ENCODE measurements at regions not wholly inside any gene's neighbourhood (a gene's known extent, or its start where the extent isn't known, plus 50 kb on each side); places are given as distances from the start of the nearest gene placed in this dataset.

DNA sequence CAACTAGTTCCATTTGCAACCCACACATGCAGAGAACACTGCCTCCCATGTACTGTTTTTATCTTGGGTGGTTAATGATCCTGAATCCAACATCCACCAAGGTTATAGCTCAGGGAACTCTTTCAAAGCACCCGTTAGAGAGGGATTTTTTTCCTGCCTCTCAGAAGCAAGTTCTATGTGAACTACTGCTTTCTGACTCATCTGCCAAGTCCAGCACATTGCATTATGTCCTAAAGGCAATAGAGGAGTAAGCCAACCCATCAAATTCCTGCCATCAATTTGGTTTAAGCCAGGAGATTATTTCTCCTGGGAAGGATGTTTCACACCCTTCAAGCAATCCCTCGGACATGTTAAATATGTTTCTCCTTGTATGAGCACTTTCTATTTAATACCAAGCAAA is 334.5 kb downstream of the GASK1B start:
- TF ChIP-seq FOXP2 (optimal IDR thresholded peaks at IDR 0.05; ENCODE audit: control extremely low read depth, extremely low read length, insufficient read depth): no peak
- no peak for TF ChIP-seq EZH2 (IDR thresholded peaks at IDR 0.05)
- TF ChIP-seq POLR2AphosphoS5 (IDR thresholded peaks at IDR 0.05; ENCODE audit: borderline replicate concordance, low read depth, low read length): no peak
- Histone ChIP-seq H3K9me3 (ENCODE audit: low read depth, low read length) (no peaks in the 10 kb centered on the region), H3K9ac (ENCODE audit: insufficient read length) (no peak overlapping the region), H3K4me3 (no peak overlapping the region), H3K36me3 (ENCODE audit: insufficient read depth, low read length) (no peaks in the 10 kb centered on the region), H3K27ac (no peak overlapping the region)
- no peak for DNase-seq (ENCODE audit: low read depth, low spot score)

- H3K27ac ChIP-seq: no peak overlapping the region
- H3K9me3 ChIP-seq (ENCODE audit: low read depth, low read length): no peaks in the 10 kb centered on the region
- DNase-seq (ENCODE audit: low read depth, low spot score): no peak
Measured at GRCh38 chr4:157837071-157837703, 335.6 kb downstream of the GASK1B start.

GRCh38 chr4:157832596-157832995 is 340.2 kb downstream of the GASK1B start:
- Histone ChIP-seq H3K9me3 (ENCODE audit: low read depth, low read length) (no peaks in the 10 kb centered on the region), H3K36me3 (ENCODE audit: insufficient read depth, low read length) (no peaks in the 10 kb centered on the region), H3K27ac (no peak overlapping the region), H3K4me3 (no peak overlapping the region), H3K9ac (ENCODE audit: insufficient read length) (no peak overlapping the region)
- TF ChIP-seq POLR2AphosphoS5 (IDR thresholded peaks at IDR 0.05; ENCODE audit: borderline replicate concordance, low read depth, low read length): no peak
- no peak for TF ChIP-seq EZH2 (IDR thresholded peaks at IDR 0.05)
- TF ChIP-seq FOXP2 (optimal IDR thresholded peaks at IDR 0.05; ENCODE audit: control extremely low read depth, extremely low read length, insufficient read depth): no peak
- no peak for DNase-seq (ENCODE audit: low read depth, low spot score)

More at GRCh38 chr4:157837071-157837703, 335.6 kb downstream of the GASK1B start:
- Histone ChIP-seq H3K9ac (ENCODE audit: insufficient read length) (no peak overlapping the region), H3K36me3 (ENCODE audit: insufficient read depth, low read length) (no peaks in the 10 kb centered on the region), H3K4me3 (no peak overlapping the region)
- TF ChIP-seq FOXP2 (optimal IDR thresholded peaks at IDR 0.05; ENCODE audit: control extremely low read depth, extremely low read length, insufficient read depth) (no peak), EZH2 (IDR thresholded peaks at IDR 0.05) (no peak), POLR2AphosphoS5 (IDR thresholded peaks at IDR 0.05; ENCODE audit: borderline replicate concordance, low read depth, low read length) (no peak)

GRCh38 chr4:157824021-157824420 is 348.8 kb downstream of the GASK1B start:
- no peak overlapping the region for H3K4me3 ChIP-seq
- H3K9ac ChIP-seq (ENCODE audit: insufficient read length): no peak overlapping the region
- no peak for DNase-seq (ENCODE audit: low read depth, low spot score)
- no peak overlapping the region for H3K27ac ChIP-seq
- H3K36me3 ChIP-seq (ENCODE audit: insufficient read depth, low read length): no peaks in the 10 kb centered on the region
- TF ChIP-seq EZH2 (IDR thresholded peaks at IDR 0.05) (no peak), FOXP2 (optimal IDR thresholded peaks at IDR 0.05; ENCODE audit: control extremely low read depth, extremely low read length, insufficient read depth) (no peak), POLR2AphosphoS5 (IDR thresholded peaks at IDR 0.05; ENCODE audit: borderline replicate concordance, low read depth, low read length) (no peak)
- H3K9me3 ChIP-seq (ENCODE audit: low read depth, low read length): no peaks in the 10 kb centered on the region

GRCh38 chr4:157821814-157822213 is 351.0 kb downstream of the GASK1B start:
- Histone ChIP-seq H3K9ac (ENCODE audit: insufficient read length) (no peak overlapping the region), H3K4me3 (no peak overlapping the region), H3K9me3 (ENCODE audit: low read depth, low read length) (no peaks in the 10 kb centered on the region), H3K27ac (no peak overlapping the region), H3K36me3 (ENCODE audit: insufficient read depth, low read length) (no peaks in the 10 kb centered on the region)
- no peak for TF ChIP-seq EZH2 (IDR thresholded peaks at IDR 0.05)
- no peak for TF ChIP-seq FOXP2 (optimal IDR thresholded peaks at IDR 0.05; ENCODE audit: control extremely low read depth, extremely low read length, insufficient read depth)
- TF ChIP-seq POLR2AphosphoS5 (IDR thresholded peaks at IDR 0.05; ENCODE audit: borderline replicate concordance, low read depth, low read length): no peak
- DNase-seq (ENCODE audit: low read depth, low spot score): no peak

- Histone ChIP-seq H3K27ac (no peak overlapping the region), H3K9me3 (ENCODE audit: low read depth, low read length) (no peaks in the 10 kb centered on the region), H3K4me3 (no peak overlapping the region), H3K9ac (ENCODE audit: insufficient read length) (no peak overlapping the region), H3K36me3 (ENCODE audit: insufficient read depth, low read length) (no peaks in the 10 kb centered on the region)
- TF ChIP-seq FOXP2 (optimal IDR thresholded peaks at IDR 0.05; ENCODE audit: control extremely low read depth, extremely low read length, insufficient read depth) (no peak), POLR2AphosphoS5 (IDR thresholded peaks at IDR 0.05; ENCODE audit: borderline replicate concordance, low read depth, low read length) (no peak), EZH2 (IDR thresholded peaks at IDR 0.05) (no peak)
- no peak for DNase-seq (ENCODE audit: low read depth, low spot score)
Measured at GRCh38 chr4:157819693-157820464, 352.9 kb downstream of the GASK1B start.

GRCh38 chr4:157818946-157819692 is 353.7 kb downstream of the GASK1B start:
- DNase-seq (ENCODE audit: low read depth, low spot score): no peak
- H3K27ac ChIP-seq: no peak overlapping the region
- H3K9ac ChIP-seq (ENCODE audit: insufficient read length): no peak overlapping the region
- no peaks in the 10 kb centered on the region for H3K36me3 ChIP-seq (ENCODE audit: insufficient read depth, low read length)
- no peak overlapping the region for H3K4me3 ChIP-seq
- no peaks in the 10 kb centered on the region for H3K9me3 ChIP-seq (ENCODE audit: low read depth, low read length)
- TF ChIP-seq EZH2 (IDR thresholded peaks at IDR 0.05) (no peak), POLR2AphosphoS5 (IDR thresholded peaks at IDR 0.05; ENCODE audit: borderline replicate concordance, low read depth, low read length) (no peak), FOXP2 (optimal IDR thresholded peaks at IDR 0.05; ENCODE audit: control extremely low read depth, extremely low read length, insufficient read depth) (no peak)

DNA sequence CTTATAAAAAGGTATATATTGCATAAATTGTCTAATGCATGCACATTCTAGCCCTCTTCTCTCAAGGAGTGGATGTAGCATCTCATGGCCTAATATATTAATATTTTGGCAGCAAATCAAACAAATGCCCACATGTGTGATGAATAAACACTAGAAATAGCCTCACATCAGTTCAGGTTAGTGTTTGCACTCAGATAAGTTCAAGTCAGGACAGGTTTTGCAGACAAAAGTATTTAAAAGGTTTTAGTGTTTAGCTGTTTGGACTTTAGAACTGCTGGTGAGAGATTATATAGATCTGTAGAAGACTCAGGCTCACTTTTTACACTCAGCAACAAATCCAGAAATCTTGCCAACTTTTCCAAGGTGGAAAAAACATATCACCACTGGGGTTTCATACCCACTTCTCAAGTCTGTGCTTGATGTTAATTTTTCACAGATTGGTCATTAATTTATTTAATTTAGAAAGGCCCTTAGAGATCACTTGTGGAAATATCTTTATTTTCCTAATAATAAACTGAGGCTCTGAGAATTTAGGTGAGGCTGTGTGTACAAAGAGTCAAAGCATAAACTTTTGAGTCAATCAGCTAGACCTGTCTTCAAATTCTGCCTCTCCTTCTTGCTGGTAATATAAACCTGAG is 362.6 kb downstream of the GASK1B start:
- no peak for DNase-seq (ENCODE audit: low read depth, low spot score)
- Histone ChIP-seq H3K9me3 (ENCODE audit: low read depth, low read length) (no peaks in the 10 kb centered on the region), H3K4me3 (no peak overlapping the region), H3K36me3 (ENCODE audit: insufficient read depth, low read length) (no peaks in the 10 kb centered on the region), H3K9ac (ENCODE audit: insufficient read length) (no peak overlapping the region), H3K27ac (no peak overlapping the region)
- TF ChIP-seq EZH2 (IDR thresholded peaks at IDR 0.05) (no peak), FOXP2 (optimal IDR thresholded peaks at IDR 0.05; ENCODE audit: control extremely low read depth, extremely low read length, insufficient read depth) (no peak), POLR2AphosphoS5 (IDR thresholded peaks at IDR 0.05; ENCODE audit: borderline replicate concordance, low read depth, low read length) (no peak)

Data from SK-N-MC (cell line).